SJSA1 (cell line): ENCODE measurements at regions not wholly inside any gene's neighbourhood (a gene's known extent, or its start where the extent isn't known, plus 50 kb on each side); places are given as distances from the start of the nearest gene placed in this dataset.

Experiments used
- DNase-seq, 2 experiments: peaks; one replicate each; pipeline ENCODE4 v3.0.0-alpha.2; 2015 to 2020; ENCODE audit warnings: low spot score in 2 of 2, low read depth in 1 of 2
- H3K27ac ChIP-seq: fragments of 250-450 bp; sonication (Bioruptor Pico); 2 replicates; pipeline ENCODE4 v1.5.1; 2020; ENCODE audit warnings: mild to moderate bottlenecking, moderate library complexity
- H3K27me3 ChIP-seq: fragments of 250-450 bp; sonication (Bioruptor Pico); replicated peaks from 2 replicates; pipeline ENCODE4 v1.5.1; 2020; ENCODE audit warnings: mild to moderate bottlenecking, moderate library complexity
- H3K36me3 ChIP-seq: fragments of 250-450 bp; sonication (Bioruptor Pico); 2 replicates; pipeline ENCODE4 v1.5.1; 2020; ENCODE audit warnings: mild to moderate bottlenecking
- H3K4me1 ChIP-seq: fragments of 250-450 bp; sonication (Bioruptor Pico); replicated peaks from 2 replicates; pipeline ENCODE4 v1.6.1; 2021; ENCODE audit warnings: mild to moderate bottlenecking
- H3K4me3 ChIP-seq: fragments of 250-450 bp; sonication (Bioruptor Pico); 2 replicates; pipeline ENCODE4 v1.5.1; 2020; ENCODE audit warnings: mild to moderate bottlenecking
- H3K9me3 ChIP-seq: fragments of 250-450 bp; sonication (Bioruptor Pico); replicated peaks from 2 replicates; pipeline ENCODE4 v1.5.1; 2020; ENCODE audit warnings: mild to moderate bottlenecking

DNA sequence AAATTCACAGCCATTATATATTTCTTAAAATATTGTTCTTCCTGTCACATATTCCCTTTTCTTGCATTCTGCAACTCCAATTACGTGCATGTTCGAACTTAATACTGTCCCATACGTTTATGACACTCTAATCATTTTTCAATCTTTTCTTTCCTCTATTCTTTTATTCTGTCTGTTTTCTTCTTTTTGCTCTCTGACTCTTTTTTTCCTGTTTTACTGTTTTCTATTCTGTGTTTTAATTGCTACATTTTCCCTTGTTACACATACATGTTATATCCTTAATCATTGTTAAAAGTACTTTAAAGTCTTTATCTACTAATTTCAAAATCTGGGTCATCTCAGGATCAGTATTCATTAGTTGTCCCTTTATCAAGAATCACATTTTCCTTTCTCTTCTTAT lies 1149.1 kb upstream of the PCDH20 start:
- Histone ChIP-seq H3K9me3 (no peaks in the 10 kb centered on the region), H3K36me3 (no peaks in the 10 kb centered on the region), H3K27ac (no peak overlapping the region), H3K4me3 (no peak overlapping the region), H3K4me1 (no peaks in the 10 kb centered on the region), H3K27me3 (no peaks in the 10 kb centered on the region)
- no peak for DNase-seq

DNA sequence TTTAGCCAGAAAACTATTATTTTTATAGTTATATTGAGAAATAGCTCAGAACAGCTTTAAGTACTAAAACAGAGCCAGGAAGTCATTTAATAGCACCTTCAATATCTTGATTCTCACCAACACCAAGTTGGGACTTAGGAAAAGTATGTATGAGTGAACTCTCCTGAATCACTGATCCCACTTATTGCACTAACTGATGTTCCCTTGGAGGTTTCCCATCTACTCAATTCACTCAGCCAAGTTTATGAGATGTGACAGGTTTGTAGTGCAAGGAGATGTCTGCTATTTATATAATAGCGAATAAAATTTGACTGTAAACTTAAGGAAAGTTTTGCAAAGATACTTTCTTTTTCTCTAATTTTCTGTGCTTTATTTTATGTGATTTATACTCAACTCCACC lies 1147.6 kb upstream of the PCDH20 start:
- DNase-seq, result no peak

DNA sequence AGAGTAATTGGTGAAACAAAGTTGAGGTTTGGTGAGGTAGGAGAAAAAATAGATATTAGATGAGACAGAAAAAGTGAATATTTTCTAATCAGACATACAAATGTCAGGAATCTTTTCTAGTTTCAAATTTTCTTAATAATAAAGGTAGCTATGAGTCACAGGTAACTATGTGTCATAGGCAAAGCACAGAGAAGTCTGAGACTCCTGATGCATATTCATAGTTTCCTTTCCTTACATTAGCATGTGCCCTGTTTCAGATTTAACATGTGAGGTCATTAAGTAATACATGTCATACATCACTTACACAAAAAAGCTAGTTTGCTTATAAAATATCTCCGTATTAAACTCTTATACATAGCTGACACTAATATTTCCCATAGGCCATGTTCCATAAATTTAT lies 1141.3 kb upstream of the PCDH20 start:
- no peaks in the 10 kb centered on the region for H3K27me3 ChIP-seq
- H3K4me1 ChIP-seq, result no peaks in the 10 kb centered on the region
- H3K36me3 ChIP-seq, result no peaks in the 10 kb centered on the region
- no peak overlapping the region for H3K4me3 ChIP-seq
- H3K27ac ChIP-seq, result no peak overlapping the region
- H3K9me3 ChIP-seq, result no peaks in the 10 kb centered on the region
- DNase-seq, result no peak

More for the DNA sequence above, 1147.6 kb upstream of the PCDH20 start:
- H3K36me3 ChIP-seq, result no peaks in the 10 kb centered on the region
- H3K27me3 ChIP-seq, result no peaks in the 10 kb centered on the region
- H3K9me3 ChIP-seq, result no peaks in the 10 kb centered on the region
- H3K27ac ChIP-seq, result no peak overlapping the region
- H3K4me1 ChIP-seq, result no peaks in the 10 kb centered on the region
- H3K4me3 ChIP-seq, result no peak overlapping the region

DNA sequence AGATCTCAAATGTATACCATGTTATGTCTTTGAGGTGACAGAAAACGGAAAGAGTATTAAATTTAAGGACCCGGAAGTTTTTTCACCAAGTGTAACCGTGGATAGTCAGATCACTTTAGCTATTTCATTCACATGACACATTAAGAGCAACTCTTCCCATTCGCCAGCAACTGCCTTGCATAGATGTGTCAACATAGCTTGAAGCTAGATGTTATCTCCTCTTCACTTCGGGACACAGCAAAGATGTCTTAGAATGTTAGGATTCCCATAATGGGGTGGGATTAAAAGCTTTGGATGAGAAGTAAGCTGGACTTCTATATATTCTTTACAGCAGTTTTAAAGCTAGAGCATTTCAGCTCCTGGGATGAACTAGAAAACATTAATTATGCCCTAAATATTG lies 1135.9 kb upstream of the PCDH20 start:
- Histone ChIP-seq H3K4me1 (no peaks in the 10 kb centered on the region), H3K27me3 (no peaks in the 10 kb centered on the region), H3K4me3 (no peak overlapping the region), H3K9me3 (no peaks in the 10 kb centered on the region), H3K27ac (no peak overlapping the region), H3K36me3 (no peaks in the 10 kb centered on the region)
- DNase-seq, result no peak

DNA sequence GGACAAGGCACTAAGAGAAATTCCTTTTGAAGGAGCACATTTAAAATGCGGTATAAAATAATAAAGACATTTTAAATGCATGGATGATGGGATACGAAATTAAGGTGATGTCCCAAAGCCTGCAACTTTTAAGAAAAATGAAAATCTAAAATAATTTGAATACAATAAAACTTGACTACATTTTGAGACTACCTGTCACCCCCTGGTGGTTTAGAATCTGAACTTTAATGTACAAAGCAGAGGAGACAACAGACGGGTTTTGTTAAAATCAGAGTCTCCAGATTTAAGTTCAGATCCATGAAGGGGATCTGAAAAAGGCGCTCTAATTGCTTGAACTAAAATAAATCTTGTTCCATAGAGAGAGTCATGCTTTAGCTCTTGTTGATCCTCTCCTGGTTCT lies 1129.3 kb upstream of the PCDH20 start:
- Histone ChIP-seq H3K27me3 (no peaks in the 10 kb centered on the region), H3K4me3 (no peak overlapping the region), H3K27ac (no peak overlapping the region), H3K9me3 (no peaks in the 10 kb centered on the region), H3K4me1 (no peaks in the 10 kb centered on the region), H3K36me3 (no peaks in the 10 kb centered on the region)
- no peak for DNase-seq

DNA sequence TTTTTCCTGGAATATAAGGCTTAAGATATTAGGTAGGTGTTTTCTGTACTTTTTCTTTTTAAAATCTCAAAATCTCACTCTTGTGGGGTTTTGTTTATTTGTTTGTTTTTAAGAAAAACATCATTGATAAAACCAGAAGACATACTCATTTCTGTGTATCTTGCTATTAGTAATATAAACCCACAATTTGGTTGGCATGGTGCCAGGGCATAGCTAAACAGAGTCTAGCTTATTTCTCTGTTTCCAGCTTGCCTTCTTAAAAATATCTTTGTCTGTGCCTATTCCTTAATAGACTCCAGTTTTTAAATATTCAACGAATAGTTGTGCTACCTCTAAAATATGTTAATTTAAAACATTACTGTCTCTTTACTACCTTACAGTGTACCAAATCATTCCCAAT lies 1121.9 kb upstream of the PCDH20 start:
- Histone ChIP-seq H3K4me1 (no peaks in the 10 kb centered on the region), H3K9me3 (no peaks in the 10 kb centered on the region), H3K4me3 (no peak overlapping the region), H3K36me3 (no peaks in the 10 kb centered on the region), H3K27ac (no peak overlapping the region), H3K27me3 (no peaks in the 10 kb centered on the region)
- DNase-seq, result no peak

DNA sequence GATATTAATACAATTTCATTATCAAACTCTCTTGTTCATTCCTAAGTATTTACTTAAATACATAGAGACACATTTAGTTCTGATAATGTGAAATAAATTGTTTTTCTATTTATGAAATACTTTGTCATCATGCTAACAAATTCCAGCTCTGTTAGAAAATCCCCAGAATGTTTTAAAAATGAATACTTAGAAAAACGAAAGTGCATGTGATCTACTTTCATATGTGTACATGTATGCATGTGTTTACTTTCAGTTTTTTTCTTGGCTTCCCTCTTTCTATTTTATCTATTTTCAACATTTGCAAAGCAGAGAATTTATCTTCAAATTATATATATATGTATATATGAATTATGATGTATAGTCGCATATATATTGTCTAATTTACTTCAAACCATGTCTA lies 1110.0 kb upstream of the PCDH20 start:
- Histone ChIP-seq H3K9me3 (no peaks in the 10 kb centered on the region), H3K27me3 (no peaks in the 10 kb centered on the region), H3K4me1 (no peaks in the 10 kb centered on the region), H3K4me3 (no peak overlapping the region), H3K36me3 (no peaks in the 10 kb centered on the region), H3K27ac (no peak overlapping the region)
- DNase-seq, result no peak

DNA sequence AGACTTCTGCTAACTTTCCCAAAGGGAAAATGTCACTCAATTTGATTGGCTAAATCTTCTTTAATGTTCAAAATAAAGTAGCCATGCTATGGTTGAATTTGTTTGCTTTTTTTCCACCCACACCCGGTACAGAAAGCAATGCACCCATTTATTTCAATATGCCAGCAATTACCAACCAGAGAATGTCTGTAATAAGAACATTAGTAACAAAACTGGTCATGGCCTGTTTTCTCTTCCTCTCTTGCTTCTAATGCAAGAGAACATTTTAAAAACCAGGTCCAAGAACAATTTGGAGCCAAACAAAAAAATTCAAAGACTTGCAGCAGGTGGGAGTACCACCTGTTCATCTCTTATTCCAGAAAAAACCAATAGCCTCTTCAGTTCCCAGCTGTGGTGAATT lies 1108.8 kb upstream of the PCDH20 start:
- H3K27me3 ChIP-seq, result no peaks in the 10 kb centered on the region

DNA sequence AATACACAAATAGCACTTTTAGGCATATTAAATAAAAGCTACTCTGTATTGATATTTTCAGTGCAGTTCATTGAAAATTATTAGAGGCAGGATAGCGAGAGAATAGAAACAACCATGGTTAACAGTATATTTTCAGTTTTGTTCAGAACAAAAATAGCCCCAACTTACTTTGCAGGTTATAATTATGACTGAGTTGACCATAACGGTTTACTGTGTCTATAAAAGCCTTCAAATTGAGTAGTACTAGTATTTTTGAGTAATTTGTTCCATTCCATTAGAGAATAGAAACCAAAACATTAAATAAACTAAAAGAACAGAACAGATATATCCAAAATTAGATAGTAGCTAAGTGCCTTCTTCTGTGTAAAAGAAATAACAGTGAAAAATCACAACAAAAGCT lies 1108.4 kb upstream of the PCDH20 start:
- Histone ChIP-seq H3K27ac (no peak overlapping the region), H3K4me3 (no peak overlapping the region), H3K9me3 (no peaks in the 10 kb centered on the region), H3K36me3 (no peaks in the 10 kb centered on the region), H3K27me3 (no peaks in the 10 kb centered on the region), H3K4me1 (no peaks in the 10 kb centered on the region)
- DNase-seq, result no peak

More for the DNA sequence above, 1108.8 kb upstream of the PCDH20 start:
- Histone ChIP-seq H3K36me3 (no peaks in the 10 kb centered on the region), H3K27ac (no peak overlapping the region), H3K4me3 (no peak overlapping the region), H3K4me1 (no peaks in the 10 kb centered on the region), H3K9me3 (no peaks in the 10 kb centered on the region)
- DNase-seq, result no peak

DNA sequence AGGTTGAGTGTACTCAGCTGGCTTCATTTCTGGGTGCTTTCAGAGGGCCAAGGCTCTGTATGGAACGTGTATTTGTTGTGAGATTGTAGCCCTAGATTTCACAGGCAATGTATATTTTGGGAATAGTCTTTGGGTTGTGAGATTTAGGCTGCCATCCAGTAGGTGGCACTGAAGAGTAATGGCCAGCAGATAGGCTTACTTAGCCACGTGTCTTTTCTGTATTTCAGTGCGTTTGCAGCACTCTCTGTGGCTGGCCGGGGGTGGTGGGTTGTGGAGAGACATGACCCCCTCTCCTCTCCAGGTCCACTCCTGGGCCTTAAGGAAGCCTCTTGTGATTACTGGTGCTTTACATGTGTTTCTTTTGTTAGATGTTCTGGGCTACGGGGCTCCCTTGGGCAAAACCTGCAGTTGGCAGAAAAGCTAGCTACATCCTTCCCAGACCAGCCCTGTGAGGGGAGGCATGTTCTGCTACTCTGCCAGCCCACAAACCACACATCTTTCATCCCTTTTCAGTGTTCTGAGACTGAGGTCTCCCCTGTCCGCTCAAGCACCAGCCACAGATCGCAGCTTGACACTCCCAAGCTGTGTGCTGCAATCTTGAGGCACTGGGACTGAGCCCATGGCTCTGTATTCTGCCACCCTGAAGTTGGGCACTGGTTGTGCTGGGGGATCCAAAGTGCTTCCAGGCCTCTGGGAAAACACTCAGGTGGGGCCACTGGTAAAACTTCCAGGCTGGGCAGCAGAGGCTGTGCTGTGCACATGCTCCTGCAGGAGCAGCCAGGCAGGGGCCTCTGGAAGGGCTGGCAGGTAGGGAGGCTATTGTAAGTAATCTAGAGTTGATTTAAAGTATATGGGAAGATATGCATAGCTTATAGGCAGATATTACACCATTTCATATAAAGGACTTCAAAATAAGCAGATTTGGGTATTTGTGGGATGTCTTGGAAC lies 1096.8 kb upstream of the PCDH20 start:
- H3K36me3 ChIP-seq, result no peaks in the 10 kb centered on the region
- H3K27ac ChIP-seq, result no peak overlapping the region
- DNase-seq, result no peak
- no peaks in the 10 kb centered on the region for H3K27me3 ChIP-seq
- no peaks in the 10 kb centered on the region for H3K4me1 ChIP-seq
- no peaks in the 10 kb centered on the region for H3K9me3 ChIP-seq
- no peak overlapping the region for H3K4me3 ChIP-seq

DNA sequence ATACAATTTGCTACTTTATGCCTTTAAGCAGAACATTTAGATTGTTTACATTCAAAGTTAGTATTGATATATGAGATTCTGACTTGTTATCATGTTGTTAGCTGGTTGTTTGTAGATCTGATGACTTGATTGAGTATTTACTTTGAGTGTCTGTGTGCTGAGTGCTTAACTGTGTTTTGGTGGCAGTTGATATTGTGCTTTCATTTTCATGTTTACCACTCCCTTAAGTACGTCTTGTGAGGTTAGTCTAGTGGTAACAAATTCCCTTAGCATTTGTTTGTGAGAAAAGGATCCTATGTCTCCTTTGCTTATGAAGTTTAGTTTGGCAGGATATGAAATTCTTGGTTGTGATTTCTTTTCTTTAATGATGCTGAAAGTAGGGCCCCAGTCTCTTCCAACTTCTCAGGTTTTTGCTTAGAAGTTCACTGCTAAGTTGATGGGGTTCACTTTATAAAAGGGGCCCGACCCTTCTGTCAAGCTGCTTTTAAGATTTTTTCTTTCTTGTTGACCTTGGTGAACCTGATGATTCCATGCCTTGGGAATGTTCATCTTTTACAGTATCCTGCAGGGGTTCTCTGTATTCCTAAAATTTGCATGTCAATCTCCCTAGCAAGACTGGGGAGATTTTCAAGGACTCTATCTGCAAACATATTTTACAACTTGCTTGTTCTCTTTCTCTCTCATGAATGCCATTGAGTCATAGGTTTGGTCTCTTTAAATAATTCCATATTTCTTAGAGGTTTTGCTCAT lies 1095.4 kb upstream of the PCDH20 start:
- DNase-seq, result no peak
- Histone ChIP-seq H3K9me3 (no peaks in the 10 kb centered on the region), H3K27me3 (no peaks in the 10 kb centered on the region), H3K36me3 (no peaks in the 10 kb centered on the region), H3K27ac (no peak overlapping the region), H3K4me3 (no peak overlapping the region), H3K4me1 (no peaks in the 10 kb centered on the region)

DNA sequence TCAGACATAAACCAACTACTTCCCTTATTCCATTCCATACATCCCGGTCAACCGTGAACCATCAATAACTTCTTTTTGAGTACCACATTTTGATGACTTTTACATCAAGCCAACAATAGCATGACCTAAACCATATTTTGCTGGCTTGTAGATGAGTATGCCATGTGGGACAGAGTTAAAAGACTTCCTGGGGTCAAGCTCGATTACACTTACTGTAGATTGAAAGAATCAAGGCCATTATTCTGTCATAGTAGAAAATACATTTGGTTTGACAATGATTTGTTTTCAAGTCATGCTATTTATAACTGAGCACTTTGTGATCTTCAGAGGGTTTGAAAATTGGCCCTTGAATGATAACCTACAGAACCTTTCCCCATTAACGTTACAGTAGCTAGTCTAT lies 1086.9 kb upstream of the PCDH20 start:
- no peaks in the 10 kb centered on the region for H3K4me1 ChIP-seq
- H3K4me3 ChIP-seq, result no peak overlapping the region
- no peaks in the 10 kb centered on the region for H3K9me3 ChIP-seq
- no peak for DNase-seq
- no peaks in the 10 kb centered on the region for H3K27me3 ChIP-seq
- H3K27ac ChIP-seq, result no peak overlapping the region
- no peaks in the 10 kb centered on the region for H3K36me3 ChIP-seq

DNA sequence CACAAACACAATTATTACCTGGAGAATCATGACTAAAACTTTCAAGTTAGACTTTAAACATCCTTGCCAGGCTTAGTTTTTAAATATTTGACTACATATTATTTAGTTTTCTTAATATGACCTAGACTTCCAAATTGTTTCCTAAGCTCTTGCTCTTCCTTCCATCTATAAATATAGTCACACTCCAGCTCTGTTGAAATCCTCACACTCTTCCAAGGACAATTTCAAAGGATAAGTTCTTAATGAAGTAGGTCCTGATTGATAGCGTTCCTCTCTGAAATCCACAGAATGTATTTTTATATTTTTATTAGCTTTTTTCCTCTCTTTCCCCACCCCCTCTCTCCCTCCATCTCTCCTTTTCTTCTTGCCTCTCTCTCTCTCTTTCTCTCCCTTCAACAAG lies 1074.1 kb upstream of the PCDH20 start:
- Histone ChIP-seq H3K4me3 (no peak overlapping the region), H3K27ac (no peak overlapping the region), H3K4me1 (no peaks in the 10 kb centered on the region), H3K27me3 (no peaks in the 10 kb centered on the region), H3K36me3 (no peaks in the 10 kb centered on the region), H3K9me3 (no peaks in the 10 kb centered on the region)
- no peak for DNase-seq

DNA sequence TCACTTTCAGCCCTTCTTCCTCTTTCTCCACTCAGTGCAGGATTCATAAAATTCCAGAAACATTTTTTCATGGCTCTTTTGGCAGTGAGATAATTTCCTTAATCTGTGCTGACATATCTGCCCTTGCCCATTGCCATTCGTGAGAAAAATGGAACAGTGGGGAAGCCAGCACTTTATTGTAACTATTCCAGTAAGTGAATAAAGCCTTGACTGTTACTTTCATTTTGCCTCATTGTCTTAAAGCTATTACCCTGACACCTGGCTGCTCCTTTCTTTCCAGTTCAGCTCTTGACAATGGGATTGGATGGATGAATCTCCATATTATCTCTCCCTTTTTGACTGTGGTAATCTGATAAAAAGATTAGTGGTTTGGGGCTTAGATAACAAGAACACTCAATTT lies 1068.1 kb upstream of the PCDH20 start:
- H3K27ac ChIP-seq, result no peak overlapping the region
- no peaks in the 10 kb centered on the region for H3K36me3 ChIP-seq
- H3K4me1 ChIP-seq, result no peaks in the 10 kb centered on the region
- no peak for DNase-seq
- no peak overlapping the region for H3K4me3 ChIP-seq
- H3K27me3 ChIP-seq, result no peaks in the 10 kb centered on the region
- H3K9me3 ChIP-seq, result no peaks in the 10 kb centered on the region
